ENCODE measurements at regions not wholly inside any gene's neighbourhood (a gene's known extent, or its start where the extent isn't known, plus 50 kb on each side); places are given as distances from the start of the nearest gene placed in this dataset.

- DNase-seq (ENCODE audit: low spot score), result no peak
These were observed 879.5 kb downstream of the TSN start for GRCh38 chr2:122634920-122635319.

- no peak for DNase-seq (ENCODE audit: low spot score)
These were observed 880.2 kb downstream of the TSN start for GRCh38 chr2:122635686-122636085.

- no peak for DNase-seq (ENCODE audit: low spot score)
These were observed 880.6 kb downstream of the TSN start for GRCh38 chr2:122636097-122636496.

GRCh38 chr2:122639176-122639575 lies 883.7 kb downstream of the TSN start:
- DNase-seq (ENCODE audit: low spot score), result no peak

GRCh38 chr2:122639711-122640110 lies 884.3 kb downstream of the TSN start:
- DNase-seq (ENCODE audit: low spot score), result no peak

GRCh38 chr2:122643725-122644329 lies 888.4 kb downstream of the TSN start:
- DNase-seq (ENCODE audit: low spot score), result no peak

GRCh38 chr2:122651236-122651635 lies 895.8 kb downstream of the TSN start:
- no peak for DNase-seq (ENCODE audit: low spot score)

- DNase-seq (ENCODE audit: low spot score), result no peak
These were observed 896.3 kb downstream of the TSN start for GRCh38 chr2:122651780-122652179.

- no peak for DNase-seq (ENCODE audit: low spot score)
These were observed 897.2 kb downstream of the TSN start for GRCh38 chr2:122652670-122653069.

GRCh38 chr2:122656403-122656802 lies 901.0 kb downstream of the TSN start:
- DNase-seq (ENCODE audit: low spot score), result no peak

GRCh38 chr2:122660786-122661634 lies 905.6 kb downstream of the TSN start:
- DNase-seq (ENCODE audit: low spot score), result no peak

- DNase-seq (ENCODE audit: low spot score), result no peak
These were observed 908.2 kb downstream of the TSN start for GRCh38 chr2:122663620-122664019.

GRCh38 chr2:122669627-122670026 lies 914.2 kb downstream of the TSN start:
- DNase-seq (ENCODE audit: low spot score), result no peak

- DNase-seq (ENCODE audit: low spot score), result no peak
These were observed 915.4 kb downstream of the TSN start for GRCh38 chr2:122670897-122671296.

- no peak for DNase-seq (ENCODE audit: low spot score)
These were observed 925.2 kb downstream of the TSN start for GRCh38 chr2:122680662-122681061.

- no peak for DNase-seq (ENCODE audit: low spot score)
These were observed 926.2 kb downstream of the TSN start for GRCh38 chr2:122681626-122682025.

GRCh38 chr2:122682356-122682755 lies 926.9 kb downstream of the TSN start:
- DNase-seq (ENCODE audit: low spot score), result no peak

- no peak for DNase-seq (ENCODE audit: low spot score)
These were observed 927.6 kb downstream of the TSN start for GRCh38 chr2:122683018-122683417.

- DNase-seq (ENCODE audit: low spot score), result no peak
These were observed 937.1 kb downstream of the TSN start for GRCh38 chr2:122692400-122693083.

- no peak for DNase-seq (ENCODE audit: low spot score)
These were observed 942.0 kb downstream of the TSN start for GRCh38 chr2:122697415-122697814.

- DNase-seq (ENCODE audit: low spot score), result no peak
These were observed 948.2 kb downstream of the TSN start for GRCh38 chr2:122703676-122704075.

- no peak for DNase-seq (ENCODE audit: low spot score)
These were observed 948.7 kb downstream of the TSN start for GRCh38 chr2:122704109-122704563.

GRCh38 chr2:122705746-122706145 lies 950.3 kb downstream of the TSN start:
- DNase-seq (ENCODE audit: low spot score), result no peak

Measured in ureter (tissue), 1 donor.